Adipose tissue (tissue), 3 donors: ENCODE measurements at regions not wholly inside any gene's neighbourhood (a gene's known extent, or its start where the extent isn't known, plus 50 kb on each side); places are given as distances from the start of the nearest gene placed in this dataset.
"Not testable (repeated sequence)": the region's sequence is repeated elsewhere in the genome, so short reads cannot be mapped to it uniquely, and the experiment has no call there.

Experiments used
- H3K27ac ChIP-seq: one replicate; pipeline ENCODE4 v1.5.1; 2013; ENCODE audit warnings: low read depth, low read length
- WGBS, 3 donors: extraction: QIAGEN DNeasy Blood & Tissue Kit; methylation state at CpG; one replicate each; pipeline ENCODE4 v1.1.7; 2013; 5-methylcytosine and 5-hydroxymethylcytosine counted together
- donor health status: healthy with polysubstance abuse.
- donor health status: Bipolar disorder and iron deficiency.
- donor health status: healthy.

DNA sequence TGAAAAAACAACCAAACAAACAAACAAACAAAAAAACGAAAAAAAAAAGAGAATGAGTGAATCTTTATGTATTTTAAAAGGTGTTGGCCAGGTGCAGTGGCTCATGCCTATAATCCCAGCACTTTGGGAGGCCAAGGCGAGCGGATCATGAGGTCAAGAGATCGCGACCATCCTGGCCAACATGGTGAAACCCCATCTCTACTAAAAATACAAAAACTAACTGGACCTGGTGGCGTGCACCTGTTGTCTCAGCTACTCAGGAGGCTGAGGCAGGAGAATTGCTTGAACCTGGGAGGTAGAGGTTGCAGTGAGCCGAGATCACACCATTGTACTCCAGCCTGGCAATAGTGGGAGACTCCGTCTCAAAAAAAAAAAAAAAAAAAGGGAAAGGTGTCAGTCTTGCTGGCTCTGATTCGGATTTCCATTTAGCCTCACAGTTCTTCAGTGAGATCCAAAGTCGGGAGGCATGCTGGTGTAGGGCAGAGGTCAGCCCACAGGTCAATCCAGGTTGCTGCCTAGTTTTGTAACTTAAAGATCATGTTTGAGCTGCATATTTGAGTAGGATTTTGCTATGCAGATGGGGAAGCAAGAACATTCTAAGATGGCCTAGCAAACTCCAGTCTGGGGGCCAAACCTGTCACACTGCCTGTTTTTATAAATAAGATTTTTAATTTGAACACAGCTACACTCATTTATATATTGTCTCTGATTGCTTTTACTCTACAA, 179.6 kb upstream of the ZNF217 start:
- H3K27ac ChIP-seq, result not testable (repeated sequence)
- WGBS, 3 donors, result 87 to 93% (median 89%) methylated on average over 10 of the region's 10 CpGs

DNA sequence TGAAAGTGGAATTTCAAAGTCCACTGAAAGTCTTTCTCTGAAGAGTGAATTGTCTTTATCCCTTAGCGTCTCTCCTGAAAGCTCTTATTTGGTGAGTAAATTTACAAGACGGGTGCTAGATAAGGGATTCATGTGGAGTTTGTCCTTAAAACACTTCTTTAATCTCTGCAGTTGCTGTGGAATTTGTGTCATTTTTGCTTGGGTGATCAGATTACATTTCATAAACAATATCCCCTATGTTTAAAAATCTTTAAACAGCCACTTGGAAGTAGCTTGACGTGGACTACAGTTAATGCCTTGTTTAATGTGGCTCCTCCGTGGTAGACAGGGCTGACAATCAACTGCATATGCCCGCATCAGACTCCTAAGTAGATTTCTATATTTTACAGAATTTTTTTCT, 175.4 kb upstream of the ZNF217 start:
- WGBS, 3 donors, result 35 to 86% (median 77%) methylated on average over 5 of the region's 5 CpGs
- no peak overlapping the region for H3K27ac ChIP-seq

DNA sequence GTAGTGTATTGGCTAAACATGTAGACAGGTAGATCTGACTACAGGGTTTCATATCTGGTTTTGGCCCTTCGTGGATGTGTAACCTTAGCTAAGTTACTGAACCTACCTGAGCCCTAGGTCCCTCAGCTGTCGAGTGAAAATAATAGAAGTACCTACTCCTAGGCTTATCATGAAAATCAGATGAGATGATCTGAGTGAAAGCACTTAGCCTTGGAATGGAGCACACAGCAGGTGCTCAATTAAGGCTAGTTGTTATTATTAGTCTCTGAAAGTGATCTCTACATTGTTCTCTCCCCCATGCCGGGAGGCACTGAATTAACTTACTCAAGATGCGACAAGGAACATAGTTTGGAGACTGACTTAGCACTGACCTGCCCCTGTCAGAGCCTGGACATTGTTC, 174.7 kb upstream of the ZNF217 start:
- 93 to 95% (median 94%) methylated on average over 4 of the region's 4 CpGs for WGBS, 3 donors
- no peak overlapping the region for H3K27ac ChIP-seq

DNA sequence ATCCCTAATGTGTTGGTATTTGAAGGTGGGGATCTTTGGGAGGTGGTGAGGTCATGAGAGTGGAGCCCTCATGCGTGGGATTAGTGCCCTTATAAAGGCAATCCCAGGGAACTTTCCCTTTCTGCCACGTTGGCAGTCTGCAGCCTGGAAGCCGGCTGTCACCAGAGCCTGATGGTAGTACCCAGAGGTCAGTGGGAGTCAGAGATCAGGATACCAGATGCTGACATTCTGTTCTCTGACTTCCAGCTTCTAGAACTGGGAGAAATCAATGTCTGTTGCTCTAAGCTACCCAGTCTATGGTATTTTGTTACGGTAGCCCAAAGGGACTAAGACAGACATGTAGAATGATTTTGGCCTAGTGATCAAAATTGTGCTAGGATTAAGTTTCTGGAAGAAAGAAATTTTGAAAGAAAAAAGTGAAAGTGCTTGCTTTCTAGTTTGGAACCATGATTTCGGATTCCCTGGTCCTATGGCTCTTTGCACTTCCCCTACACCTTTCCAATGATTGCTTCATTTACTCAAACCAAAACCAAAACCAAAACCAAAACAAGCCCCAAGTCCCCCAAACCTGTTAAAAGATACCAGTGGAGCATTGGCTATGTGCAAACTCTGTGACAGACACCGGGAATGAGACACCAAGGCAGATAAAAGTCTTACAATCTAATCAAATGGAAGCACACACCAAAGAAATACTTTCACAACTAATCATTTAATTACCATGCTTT, 173.7 kb upstream of the ZNF217 start:
- 79 to 93% (median 91%) methylated on average over 6 of the region's 6 CpGs for WGBS, 3 donors
- no peak overlapping the region for H3K27ac ChIP-seq

DNA sequence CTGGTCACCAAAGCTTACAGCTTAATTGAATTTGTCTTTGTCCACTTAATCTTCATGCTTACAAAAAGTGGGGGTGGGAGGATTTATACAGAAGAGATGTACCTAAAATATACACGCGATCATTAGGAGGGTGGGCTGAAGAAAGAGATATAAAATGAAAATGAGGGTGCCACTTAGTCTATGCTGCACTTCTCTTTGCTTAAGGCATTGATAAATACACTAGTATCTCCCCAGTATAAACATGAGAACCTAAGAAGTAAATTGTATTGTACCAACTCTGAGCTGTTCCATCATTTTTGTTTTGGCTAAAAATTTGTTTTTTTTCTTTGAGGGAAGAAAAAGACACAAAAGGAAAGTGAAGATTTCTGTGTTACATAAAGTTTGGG, 170.8 kb upstream of the ZNF217 start:
- peak overlapping the region; percentile 24 for H3K27ac ChIP-seq
- WGBS, 3 donors, result 24 to 63% (median 42%) methylated on average over 2 of the region's 2 CpGs

DNA sequence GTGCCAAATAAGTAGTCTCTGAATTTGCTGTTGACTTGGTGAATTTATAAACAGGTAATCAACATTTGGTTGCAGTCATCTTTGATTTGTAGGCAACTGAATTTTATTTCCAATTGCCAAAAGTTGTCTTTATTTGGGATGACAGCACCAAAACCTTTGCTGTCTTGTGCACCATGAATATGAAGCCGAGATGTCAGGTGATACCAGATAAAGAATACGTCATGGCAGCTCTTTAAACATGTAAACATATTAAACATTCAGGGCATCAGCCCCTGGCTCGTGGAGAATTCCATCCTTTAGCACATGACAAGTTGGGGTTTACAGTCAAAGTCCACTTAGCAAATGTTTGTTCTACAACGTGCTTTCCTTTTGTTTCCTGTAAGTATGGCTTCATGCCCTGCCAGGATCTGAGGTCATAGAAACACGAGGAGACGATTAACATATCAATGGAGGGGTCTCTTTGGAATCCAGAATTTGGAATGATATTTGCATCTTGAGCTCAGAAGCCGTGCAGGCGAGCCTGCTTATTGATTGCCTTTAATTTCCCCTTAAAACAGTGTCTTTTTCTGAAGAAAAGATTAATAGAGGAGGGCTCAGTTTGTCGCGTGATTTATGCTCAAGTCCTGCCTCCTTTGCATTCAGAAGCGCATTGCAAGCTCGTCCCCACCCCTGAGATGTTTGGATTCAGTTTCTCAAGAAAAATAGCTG, 170.2 kb upstream of the ZNF217 start:
- 6 to 53% (median 41%) methylated on average over 12 of the region's 12 CpGs for WGBS, 3 donors

DNA sequence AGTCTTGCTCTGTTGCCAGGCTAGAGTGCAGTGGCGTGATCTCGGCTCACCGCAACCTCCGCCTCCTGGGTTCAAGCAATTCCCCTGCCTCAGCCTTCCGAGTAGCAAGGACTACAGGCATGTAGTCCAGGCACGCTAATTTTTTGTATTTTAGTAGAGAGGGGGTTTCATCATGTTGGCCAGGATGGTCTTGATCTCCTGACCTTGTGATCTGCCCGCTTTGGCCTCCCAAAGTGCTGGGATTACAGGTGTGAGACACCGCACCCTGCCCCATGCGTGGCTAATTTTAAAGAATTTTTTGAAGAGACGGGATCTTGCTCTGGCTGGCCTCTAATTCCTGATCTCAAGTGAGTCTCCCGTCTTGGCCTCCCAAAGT, 168.8 kb upstream of the ZNF217 start:
- not testable (repeated sequence) for H3K27ac ChIP-seq
- 96 to 98% (median 97%) methylated on average over 11 of the region's 11 CpGs for WGBS, 3 donors

More for the DNA sequence above, 170.2 kb upstream of the ZNF217 start:
- peak overlapping the region; percentile 24 for H3K27ac ChIP-seq

DNA sequence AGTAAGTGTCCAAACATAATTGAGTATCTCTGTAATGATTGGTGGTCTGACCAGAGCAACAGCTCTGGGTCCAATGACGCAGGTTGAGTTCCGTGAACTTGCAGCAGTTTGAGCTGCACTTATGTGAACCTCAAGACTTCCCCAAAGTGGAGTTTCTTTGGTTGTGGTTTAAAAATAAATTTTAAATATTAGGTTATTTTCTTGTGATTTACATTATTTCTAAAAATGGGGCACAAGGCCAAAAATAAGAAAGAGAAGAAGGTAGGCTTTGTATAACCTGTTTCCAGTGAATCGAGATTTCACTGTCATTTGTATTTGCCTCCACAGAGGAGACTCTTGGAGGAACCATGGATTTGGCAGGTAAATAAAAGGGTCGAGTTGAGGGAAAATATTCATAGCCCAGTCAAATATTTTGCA, 166.4 kb upstream of the ZNF217 start:
- no peak overlapping the region for H3K27ac ChIP-seq
- WGBS, 3 donors, result 78 to 84% (median 79%) methylated on average over 4 of the region's 4 CpGs

DNA sequence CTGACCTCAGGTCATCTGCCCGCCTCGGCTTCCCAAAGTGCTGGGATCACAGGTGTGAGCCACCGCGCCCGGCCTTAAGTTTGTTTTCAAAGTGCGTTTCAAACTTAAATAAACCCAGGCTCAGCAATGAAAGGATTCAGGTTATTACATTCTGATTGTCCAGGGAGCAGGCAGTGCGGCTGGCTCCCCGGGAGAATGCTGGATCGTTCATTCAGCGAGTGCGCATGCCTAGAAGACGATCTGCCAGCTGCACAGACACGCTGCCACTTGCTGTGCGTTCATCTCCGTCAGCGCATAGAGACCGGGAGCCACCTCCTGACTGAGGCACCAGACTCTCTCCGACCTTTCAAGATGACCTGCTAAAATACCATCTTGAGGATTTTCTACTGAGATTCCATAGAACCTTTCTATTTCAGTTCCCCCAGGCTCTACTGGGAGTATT, 163.9 kb upstream of the ZNF217 start:
- WGBS, 3 donors, result 87 to 98% (median 95%) methylated on average over 18 of the region's 18 CpGs
- no peak overlapping the region for H3K27ac ChIP-seq

DNA sequence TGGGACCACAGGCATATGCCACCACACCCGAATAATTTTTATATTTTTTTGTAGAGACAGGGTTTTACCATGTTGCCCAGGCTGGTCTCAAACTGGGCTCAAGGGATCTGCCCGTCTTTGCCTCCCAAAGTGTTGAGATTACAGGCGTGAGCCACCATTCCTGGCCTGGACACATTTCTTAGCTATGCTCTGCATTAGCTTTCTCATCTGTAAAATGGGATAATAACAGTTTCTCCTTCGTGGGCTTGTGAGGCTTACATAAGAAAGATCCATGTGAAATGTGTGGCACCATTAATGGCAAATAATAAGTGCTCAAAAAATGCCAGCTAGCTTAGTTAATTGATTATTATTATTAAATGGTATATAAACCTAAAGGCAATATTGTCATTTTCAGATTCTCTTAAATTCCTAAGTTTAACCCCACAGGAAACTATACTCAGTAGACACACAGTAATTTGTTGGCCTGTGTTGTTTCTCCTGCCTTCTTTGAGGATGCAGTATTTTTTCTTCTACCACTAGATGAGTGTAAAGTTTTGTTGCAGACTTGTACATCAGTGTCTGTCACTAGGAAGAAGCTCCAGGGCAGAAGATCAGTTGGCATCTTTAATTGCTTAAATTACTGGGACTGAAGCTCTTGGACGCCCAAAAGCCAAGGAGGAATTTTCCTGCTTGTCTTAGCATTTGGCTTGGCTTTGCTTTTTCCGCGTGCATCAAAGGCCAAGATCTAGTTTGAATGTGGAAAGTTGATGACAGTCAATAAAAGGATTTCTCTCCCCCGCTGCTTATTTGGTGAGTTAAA, 162.3 kb upstream of the ZNF217 start:
- no peak overlapping the region for H3K27ac ChIP-seq
- 87 to 92% (median 91%) methylated on average over 8 of the region's 8 CpGs for WGBS, 3 donors

DNA sequence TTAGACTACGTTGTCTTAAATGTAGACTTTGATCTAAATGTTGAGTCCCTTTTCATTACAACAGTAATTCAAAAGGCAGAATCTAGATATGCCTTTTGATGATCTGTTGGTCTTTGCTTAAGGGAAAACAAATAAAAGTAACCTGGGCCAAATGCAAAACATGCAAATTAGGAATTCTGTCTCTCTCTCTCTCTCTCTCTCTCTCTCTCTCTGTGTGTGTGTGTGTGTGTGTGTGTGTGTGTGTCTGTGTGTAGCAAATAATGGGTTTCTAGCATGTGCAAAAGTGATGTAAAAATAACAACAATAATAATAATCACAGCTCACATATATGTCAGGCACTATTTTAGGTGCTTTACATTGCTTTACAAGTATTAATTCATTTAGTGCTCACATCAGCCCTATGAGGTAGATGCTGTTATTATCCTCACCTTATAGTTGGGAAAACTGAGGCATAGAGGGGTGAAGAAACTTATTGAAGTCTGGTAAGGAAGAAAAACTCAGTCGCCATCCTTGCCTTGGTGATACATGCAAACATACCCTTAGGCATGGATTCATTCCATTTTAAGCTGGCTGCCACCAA, 160.3 kb upstream of the ZNF217 start:
- no peak overlapping the region for H3K27ac ChIP-seq
- WGBS, 3 donors, result 50 to 83% (median 81%) methylated on average over 2 of the region's 2 CpGs

DNA sequence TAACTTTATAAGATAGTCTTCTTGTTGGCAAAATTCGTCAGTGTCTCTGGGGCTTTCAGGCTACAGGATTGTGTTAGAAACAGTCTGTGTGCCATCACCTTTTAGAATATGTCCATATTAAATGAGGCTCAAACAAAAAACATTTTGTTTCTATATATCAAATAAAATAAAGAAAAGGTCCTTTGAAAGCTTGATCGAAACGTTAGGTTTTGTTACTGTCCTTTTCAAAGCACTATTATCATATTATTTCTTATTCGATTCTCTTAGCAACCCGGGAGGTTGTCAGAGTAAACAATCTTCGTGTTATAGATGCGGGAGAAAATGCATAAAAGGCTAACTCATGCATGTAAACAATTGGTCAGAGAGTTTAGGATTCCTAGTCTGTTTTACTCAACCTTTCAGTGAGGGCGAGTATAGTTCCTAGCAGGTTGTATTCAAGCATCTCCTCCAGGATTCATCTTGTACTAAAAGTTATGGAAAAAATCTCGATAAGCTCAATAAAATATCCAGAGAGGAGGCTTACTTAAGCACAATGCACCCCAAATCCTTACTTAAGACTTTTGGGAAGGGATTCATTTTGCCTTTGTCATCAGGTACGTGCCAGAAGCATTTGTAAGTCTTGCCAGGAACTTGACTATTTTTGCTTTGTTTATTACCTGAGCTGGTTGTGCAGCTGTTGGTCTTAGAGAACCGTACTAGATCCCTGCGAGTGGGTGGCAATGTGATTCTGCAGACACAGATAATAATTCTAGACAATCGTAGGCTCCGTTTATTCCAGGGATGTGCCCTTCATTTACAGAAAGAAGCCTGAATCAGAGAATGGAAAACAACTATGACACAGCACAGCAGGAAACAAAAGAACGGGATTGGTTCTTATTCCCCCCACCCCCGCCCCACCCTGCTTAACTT, 159.6 kb upstream of the ZNF217 start:
- no peak overlapping the region for H3K27ac ChIP-seq

DNA sequence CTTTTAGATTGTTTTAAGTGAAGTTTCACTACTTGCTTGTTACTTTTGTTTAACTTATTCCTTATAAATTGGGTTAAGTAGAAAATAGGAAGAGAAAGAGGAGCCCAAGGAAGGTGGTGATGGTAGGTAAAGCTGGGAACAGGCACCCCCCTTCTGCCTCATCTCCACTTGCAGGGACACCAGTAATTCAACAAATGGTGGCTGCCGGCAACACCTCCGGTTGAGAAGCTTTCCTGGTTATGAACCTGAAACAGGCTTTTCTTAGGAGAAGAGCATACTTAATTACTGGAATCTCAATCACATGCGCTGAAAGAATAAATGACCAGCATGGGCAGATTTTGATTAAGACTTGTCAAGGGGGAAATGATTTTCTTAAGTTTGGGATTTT, 158.9 kb upstream of the ZNF217 start:
- 97% methylated on average over 3 of the region's 3 CpGs for WGBS, 3 donors
- H3K27ac ChIP-seq, result no peak overlapping the region

More for the DNA sequence above, 159.6 kb upstream of the ZNF217 start:
- 82 to 87% (median 83%) methylated on average over 16 of the region's 16 CpGs for WGBS, 3 donors

DNA sequence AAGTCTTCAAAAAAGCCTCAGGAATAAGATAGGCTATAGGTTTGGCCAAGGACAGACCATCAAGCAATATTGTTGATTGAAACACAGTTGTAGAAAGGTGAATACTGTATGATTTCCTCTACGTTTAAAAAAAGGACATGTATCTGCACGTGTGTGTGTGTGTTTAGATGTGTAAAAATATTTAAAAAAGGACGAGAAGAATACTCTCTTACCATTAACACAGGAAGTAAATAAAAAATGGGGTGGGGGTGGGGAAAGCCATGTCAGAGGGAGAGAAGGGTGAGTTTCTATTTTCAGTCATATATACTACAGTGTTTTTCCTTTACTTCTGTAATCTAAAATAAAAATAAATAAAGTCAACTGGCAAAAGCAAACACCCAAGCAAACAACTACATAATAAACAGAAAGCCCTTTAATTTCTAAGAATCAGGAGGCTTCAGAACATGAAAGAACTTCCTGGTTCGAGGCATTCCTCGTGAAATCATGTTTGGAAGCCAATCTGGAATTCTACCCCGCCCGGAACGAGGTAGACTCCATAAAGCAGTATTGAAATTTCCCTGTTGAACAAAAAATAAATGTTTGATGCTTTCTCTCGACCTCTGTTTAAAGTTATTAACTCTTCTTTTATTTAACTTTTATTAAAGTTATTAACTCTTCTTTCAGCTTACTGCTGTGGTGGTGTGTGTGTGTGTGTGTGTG, 158.1 kb upstream of the ZNF217 start:
- no peak overlapping the region for H3K27ac ChIP-seq
- WGBS, 3 donors, result 32 to 43% (median 41%) methylated on average over 9 of the region's 9 CpGs

DNA sequence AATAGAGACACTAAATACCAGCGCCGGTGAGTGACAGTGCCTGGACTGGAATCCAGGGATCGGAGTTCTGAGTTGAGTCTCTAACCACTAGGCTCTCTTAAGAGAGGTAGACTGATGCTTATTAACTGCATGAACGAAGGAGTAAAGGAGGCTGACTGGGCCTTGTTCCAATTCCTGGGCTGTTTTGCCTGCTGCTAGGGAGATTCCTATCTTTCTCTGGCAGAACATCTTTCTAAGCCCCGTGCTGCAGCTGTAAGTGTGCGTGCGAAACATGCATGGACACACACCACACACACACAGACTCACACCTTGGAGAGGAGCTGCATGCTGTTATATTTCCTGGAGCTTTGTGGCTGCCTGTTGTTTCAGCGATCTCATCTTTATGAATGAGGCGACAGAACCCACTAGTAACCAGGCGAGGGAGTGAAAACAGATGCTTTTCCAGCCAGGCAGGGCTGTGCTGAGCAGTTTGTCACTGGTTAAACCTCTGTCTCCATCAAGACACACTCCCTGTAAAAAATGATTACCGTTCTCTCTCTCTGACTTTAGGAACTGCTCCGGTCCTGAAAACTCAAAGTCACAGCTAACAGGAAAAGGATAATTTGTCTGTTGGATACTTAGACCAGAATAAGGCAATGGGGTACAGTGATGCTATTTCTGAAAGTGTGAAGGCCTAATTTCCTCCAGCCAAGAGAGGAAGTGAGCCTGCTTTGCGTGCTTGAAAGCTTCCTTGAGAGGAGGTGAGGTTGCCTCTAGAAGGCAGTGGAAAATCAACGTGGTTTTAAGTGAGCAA, 157.4 kb upstream of the ZNF217 start:
- H3K27ac ChIP-seq, result no peak overlapping the region
- 43 to 65% (median 45%) methylated on average over 14 of the region's 14 CpGs for WGBS, 3 donors

DNA sequence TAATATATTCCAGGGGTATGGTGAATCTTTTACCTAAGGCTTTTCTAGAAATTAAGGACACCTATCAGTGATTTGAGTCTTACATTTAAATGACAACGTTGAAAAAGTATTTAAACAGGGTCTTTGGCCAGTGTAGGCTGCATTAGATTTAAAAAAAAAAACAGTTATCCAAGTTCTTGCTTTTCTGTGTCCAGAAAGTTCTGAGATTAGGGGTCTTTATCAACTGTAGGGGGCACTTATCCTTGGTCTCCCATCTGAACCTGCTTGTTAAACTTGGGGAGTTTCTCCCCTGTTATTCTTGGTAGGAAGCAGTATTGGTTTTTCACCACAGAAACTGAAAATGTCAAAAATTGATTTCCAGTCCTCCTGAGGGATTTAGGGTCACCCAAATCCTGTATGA, 155.9 kb upstream of the ZNF217 start:
- 51 to 73% (median 57%) methylated on average over 1 of the region's 1 CpG for WGBS, 3 donors
- no peak overlapping the region for H3K27ac ChIP-seq
